GM19043 (cell line): ENCODE measurements at regions not wholly inside any gene's neighbourhood (a gene's known extent, or its start where the extent isn't known, plus 50 kb on each side); places are given as distances from the start of the nearest gene placed in this dataset.
A peak's percentile ranks its signal among the peaks of the same experiment; 100 is the strongest.
"Not testable (repeated sequence)": the region's sequence is repeated elsewhere in the genome, so short reads cannot be mapped to it uniquely, and the experiment has no call there.

Source experiments
- ATAC-seq: cut with Tn5 transposase; IDR thresholded peaks from one replicate; pipeline ENCODE4 v1.9.1; 2021; ENCODE audit warnings: low read depth; ENCODE audit not compliant: unreplicated experiment

DNA sequence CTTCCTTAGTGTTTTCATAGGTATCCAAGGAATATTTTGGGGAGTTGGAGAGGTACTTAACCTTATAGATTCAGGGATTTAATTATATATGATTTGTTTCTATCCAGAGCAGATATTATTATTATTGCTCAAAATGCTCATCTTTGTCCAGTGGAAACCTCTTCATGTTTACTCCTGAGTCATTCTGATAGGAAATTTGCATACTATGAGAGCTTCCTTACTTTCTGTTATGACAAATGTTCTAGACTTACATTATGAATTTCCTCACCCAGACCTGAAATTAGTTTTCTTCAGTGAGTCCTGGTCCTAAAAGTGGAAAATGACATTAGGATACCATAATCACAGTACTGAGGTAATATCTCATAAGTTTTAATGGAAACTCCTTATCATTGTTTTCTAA, 57.5 kb upstream of the PLPPR5 start:
- ATAC-seq, result no peak

DNA sequence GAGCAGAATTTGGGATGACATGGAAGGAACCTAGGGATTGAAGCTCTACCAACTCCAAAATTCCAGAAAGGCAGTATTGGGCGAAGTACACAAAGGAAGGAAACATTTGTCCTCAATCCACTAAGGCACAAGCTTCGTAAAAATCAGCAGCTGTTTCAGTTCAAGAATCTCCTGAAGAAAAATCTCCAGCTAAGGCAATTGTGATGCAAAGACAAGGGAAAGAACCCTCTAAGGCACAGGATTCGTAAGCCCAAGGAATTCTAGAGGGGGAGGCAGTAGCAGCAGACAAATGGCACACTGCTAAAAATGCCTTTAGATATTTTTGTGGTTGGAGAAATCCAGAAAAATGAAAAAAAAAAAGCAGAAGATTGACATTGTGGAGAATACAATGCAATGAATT, 64.5 kb upstream of the PLPPR5 start:
- ATAC-seq, result no peak

DNA sequence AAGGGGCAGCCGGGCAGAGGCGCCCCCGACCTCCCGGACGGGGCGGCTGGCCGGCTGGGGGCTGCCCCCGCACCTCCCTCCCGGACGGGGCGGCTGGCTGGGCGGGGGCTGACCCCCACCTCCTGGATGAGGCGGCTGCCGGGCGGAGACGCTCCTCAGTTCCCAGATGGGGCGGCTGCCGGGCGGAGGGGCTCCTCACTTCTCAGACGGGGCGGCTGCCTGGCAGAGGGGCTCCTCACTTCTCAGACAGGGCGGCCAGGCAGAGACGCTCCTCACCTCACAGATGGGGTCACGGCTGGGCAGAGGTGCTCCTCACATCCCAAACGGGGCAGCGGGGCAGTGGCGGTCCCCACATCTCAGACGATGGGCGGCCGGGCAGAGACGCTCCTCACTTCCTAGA, 73.9 kb upstream of the PLPPR5 start:
- not testable (repeated sequence) for ATAC-seq

DNA sequence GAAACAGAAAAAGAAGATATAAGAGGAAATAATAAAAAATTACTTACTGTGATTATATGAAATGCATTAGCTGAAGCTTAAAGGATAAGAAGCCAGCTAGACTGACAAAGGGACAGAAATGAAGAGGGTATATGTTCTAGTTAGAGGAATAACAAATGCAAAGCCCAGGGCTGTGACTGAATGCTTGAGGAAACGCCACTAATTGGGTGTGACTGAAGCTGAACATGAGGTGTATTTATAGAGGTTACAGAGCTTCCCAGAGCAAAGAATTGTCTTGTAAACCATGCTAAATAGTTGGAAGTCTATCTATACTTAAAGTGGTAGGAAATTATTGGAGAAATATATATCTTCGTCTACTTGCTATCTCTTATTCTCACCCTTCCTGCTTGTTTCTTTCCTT, 77.7 kb upstream of the PLPPR5 start:
- no peak for ATAC-seq

DNA sequence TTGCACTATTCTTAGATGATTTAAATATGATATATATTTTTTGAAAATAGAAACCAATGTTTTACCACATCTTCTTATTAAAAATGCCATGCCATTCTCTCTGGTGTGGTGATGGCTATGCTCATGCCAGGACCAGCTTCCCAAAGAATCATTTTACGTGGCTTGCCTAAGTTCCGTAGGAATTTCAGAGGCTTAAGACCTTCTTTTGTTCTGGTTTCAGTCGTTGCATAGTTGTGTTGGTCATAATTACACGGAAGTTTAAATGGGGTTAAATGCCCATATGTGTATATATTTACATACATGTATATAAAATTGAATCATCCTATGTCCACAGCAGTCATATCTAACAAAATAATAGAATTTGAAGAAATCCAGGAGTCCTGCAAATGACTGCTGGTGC, 78.7 kb upstream of the PLPPR5 start:
- no peak for ATAC-seq

DNA sequence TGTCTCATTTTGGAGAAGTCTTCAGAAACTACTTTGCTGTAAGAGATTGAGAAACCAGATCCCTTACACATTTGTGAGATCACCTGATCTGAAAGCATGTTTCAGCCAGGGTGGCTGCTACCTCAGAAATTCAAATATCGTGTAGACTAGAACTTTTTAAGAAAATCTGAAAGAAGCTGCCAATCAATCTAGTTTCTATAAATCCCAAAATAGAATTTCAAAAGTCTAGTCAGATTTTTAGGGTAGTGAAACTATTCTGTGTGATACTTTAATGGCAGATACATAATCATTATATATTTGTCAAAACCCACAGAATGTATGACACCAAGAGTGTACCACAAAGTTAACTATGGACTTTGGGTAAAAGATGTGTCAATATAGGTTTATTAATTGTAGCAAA, 79.9 kb upstream of the PLPPR5 start:
- ATAC-seq, result peak; percentile 70

DNA sequence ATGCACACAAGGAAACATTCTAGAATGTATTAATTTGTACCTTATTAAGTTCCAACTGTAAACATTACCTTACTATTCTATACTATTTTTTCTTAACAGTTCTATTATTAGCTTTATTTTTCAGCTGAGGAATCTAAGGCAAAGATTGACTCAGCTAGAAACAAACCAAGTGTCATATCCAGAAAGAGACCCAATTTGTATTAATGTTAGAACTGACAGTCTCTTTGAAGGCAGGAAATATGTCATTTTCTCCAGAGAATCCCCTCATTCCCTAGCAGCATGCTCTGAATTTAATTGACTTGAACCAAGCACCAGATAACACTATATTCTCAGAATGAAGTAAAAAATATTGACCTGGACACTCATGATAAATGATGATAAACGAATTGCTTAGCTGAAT, 81.4 kb upstream of the PLPPR5 start:
- ATAC-seq, result no peak

DNA sequence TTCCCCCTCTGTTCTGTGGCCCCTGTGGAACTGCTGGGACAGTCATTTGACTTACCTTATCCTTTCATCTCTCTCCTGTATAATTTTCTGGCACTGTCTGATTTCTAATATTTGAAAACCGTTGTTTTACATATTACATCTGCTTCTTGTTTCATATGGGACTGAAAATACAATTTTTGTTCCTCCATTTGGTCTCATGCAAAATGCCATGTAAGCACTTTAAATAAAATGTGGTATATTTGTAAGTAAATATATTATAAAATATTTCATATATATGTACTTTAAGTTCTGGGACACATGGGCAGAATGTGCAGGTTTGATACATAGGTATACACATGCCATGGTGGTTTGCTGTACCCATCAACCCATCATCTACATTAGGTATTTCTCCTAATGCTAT, 93.9 kb upstream of the PLPPR5 start:
- no peak for ATAC-seq

DNA sequence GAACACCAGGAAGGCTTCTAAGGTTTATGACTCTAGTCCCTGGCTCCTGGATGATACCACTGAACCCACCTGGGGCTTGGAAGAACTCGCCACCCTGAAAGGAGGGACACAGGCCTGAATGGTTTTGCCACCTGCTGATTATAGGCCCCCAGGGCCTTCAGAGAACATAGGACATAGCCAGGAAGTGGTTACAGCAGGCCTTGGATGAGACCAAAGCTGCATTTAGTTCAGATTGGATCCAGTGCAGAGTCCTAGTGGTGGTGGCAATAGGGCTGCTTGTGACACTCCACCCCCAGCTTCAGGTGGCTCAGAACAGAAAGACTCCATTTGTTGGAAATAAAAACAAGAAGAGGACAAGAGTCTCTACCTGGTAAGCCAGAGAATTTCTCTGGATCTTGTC, 101.6 kb upstream of the PLPPR5 start:
- no peak for ATAC-seq

DNA sequence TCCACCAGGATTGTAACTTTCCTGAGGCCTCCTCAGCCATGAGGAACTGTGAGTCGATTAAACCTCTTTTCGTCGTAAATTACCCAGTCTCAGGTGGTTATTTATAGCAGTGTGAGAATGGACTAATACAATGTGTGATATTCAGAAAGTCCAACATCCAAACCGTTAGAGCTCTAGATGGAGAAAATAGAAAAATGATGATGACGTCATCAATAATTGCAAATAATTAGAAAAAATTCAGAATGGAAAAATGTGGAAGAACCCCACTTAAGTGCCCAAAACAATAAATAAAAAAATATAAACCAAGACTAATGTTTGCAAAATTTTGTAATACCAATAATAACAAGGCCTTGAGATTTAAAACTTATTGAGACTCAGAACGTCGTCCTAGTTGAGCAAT, 103.0 kb upstream of the PLPPR5 start:
- no peak for ATAC-seq

DNA sequence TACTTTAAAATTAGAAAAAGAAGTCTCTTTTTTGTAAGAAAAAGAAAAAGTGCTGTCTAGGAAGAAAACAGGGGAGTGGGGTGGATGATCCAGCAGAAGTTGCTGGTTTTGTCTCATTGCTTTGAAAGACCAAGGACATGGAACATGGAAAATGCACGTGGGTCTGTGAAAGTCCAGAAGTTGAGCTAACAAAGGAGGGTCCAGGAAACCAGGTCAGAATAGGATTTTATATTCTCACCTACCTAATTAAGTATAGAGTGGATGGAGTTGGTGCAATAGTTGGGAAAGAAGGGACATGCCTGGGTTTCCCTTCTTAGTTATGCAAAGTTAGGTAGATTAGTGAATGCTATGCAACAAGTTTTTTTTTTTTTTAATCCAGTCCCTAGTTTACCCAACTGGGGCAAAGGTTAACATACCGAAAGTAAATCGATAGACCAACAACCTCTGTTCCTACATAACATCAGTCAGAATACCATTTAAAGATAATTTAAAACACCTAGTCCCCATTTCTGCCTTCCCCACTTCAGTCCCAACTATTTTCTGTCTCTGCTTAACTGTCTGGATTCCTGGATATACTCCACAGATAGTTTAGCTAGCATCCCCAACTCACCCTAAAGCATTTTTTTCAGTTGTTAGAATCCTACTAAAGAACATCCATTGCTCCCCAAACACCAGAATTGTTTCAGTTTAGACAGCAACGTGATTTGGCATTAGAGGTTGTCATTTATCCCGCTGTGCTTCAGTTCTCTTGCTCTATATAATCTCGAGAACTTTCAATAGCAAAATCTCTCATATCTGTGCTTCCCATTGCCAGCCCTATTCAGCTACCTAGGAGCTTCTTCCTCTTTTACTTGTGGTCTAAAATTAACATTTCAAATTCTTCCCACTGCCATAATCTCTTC, 105.7 kb upstream of the PLPPR5 start:
- ATAC-seq, result no peak

DNA sequence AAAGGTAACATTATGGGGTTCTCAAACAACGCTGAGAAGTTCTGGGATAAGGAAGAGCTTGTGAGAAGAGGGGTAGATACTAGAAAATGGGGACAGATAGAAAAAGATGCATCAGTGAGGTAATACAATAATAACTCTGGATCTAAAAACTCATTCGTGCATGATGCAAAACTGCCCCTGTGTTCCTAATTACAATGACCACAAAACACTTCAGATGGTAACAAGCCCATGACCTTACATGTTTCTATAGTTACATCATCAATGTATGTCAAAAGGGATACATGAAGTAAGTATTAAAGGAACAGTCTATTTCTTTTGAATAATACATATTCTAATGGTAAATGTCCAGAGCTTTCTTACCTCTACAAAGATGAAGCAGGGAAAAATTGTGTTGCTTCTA, 110.6 kb upstream of the PLPPR5 start:
- ATAC-seq, result no peak

DNA sequence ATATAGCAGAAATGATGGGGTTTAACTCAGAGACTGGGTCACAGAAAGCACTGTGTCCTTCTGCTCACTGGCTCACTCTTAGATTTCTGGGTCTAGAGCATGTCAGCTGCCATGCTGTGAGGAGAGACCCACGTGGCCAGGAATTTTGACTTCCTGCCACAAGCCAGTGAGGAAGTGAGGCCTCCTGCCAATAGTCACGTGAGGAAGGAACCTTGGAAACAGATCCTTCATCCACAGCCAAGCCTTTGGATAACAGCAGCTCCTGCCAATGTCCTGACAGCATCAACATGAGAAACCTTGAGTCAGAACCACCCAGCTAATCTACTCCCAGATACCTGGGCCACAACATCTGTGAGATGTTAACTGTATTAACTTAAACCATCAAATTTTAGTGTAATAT, 114.5 kb upstream of the PLPPR5 start:
- no peak for ATAC-seq

DNA sequence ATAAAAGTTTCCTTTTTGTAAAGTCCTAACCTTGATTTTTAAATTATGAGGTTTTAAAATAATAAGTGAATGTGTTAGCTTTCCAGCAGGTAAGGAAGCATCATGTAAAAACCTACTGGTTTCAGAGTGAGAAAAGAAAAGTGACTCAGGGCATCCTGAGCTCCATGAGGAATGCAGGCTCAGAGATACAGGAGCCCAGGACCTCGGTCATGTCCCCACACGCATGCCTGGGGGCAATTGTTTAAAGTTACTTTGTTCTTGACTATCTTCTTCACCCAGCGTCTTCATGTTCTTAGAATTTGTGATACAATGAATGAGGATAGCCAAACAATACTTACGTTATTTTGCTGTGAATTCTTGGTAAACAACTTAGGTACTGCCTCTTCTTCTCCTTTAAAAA, 117.4 kb upstream of the PLPPR5 start:
- no peak for ATAC-seq

DNA sequence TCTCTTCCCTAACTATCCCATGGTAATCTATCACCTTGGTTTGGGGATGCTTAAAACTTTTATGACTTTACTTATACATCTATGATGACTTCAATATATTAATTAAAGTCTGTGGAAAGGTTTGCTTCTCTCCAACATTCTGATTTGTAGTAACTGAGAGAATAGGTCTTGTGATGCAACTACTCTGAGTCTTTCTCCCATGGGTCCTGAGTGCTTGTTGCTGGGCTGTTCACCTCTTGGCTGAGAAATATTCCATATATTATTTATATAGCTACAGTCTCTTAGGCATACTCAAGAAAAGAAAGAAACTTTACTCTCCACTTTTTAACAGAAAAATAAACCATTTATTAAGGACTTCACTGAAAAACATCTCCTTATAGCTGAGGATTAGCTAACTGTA, 119.3 kb upstream of the PLPPR5 start:
- no peak for ATAC-seq

DNA sequence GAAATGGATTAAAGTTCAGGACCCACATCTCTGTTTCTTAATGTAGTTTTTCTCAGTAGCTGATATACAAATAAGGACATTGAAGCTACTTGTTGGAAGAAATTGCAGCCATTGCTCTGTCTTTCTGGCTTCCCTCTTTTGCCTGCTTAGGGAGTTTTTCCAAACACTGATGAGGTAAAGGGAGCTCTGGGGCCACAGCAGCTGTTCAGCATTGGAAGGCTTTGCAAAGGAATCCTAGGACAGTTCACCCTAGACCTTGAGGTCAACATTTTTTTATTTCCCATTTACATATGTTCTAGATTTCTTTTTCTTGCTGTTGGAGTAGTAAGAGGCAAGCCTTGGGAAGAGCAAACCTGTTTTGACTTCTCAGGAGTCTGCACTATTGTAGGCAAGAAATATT, 126.9 kb upstream of the PLPPR5 start:
- no peak for ATAC-seq

DNA sequence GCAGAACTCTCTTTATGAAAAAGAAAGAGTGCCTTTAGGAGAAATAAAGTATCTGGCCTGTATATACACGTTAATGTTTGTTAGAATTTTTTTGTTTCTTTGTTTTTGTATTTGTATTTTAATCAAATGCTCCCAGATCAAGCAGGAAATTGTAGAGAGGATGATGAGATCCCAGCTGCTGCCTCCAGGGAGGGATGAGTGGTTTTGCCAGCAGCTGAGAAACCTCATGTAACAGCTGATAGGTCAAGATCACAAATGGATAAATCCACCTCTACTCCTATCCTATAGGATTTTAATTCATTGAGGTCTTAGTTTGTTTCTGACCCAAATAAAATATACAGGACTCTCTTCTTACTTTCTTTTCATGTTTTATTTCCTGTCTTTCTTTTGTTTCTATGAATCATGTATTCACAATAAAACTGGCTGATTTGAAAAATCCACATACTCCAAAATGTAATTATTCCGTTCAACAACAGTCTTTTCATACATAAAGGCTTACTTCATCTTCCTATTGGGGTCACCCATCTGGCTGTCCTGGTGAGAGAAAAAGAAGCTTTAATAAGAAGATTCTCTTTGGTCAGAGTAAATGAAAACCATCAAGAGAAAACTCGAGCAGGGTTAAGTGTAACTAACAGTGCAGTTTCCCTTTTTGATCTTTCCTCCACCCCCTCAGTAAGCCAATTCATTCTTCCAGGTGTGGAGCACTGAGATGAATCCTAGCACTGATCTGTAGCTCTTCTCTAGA, 129.3 kb upstream of the PLPPR5 start:
- no peak for ATAC-seq

DNA sequence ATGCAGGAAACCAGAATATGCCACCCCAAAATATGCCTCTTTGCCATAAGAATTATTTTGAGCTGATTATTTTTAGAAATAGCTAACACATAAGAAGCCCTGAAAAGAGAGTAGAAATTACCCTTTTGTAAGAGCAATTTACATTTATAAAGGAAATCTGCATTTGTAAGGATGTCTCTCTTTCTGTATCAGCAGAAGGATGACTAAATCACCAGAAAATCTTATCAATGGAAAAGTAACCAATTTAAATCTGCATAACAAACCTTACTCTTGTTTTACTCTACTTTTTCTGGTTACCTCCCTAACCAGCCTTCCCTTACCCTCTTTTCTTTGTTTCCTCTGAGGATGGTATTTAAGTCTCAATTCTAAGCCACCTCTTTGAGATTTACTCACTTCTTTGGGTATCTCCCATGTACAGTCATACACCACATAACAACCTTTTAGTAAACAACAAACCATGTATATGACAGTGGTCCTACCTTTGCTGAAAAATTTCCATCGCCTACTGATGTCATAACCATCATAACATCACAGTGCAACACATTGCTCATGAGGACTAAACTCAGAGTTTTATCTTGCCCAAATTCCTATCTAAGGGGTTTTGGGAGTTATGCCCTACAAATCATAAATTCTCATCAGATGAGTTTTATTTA, 126.6 kb upstream of the PLPPR4 start:
- ATAC-seq, result no peak

DNA sequence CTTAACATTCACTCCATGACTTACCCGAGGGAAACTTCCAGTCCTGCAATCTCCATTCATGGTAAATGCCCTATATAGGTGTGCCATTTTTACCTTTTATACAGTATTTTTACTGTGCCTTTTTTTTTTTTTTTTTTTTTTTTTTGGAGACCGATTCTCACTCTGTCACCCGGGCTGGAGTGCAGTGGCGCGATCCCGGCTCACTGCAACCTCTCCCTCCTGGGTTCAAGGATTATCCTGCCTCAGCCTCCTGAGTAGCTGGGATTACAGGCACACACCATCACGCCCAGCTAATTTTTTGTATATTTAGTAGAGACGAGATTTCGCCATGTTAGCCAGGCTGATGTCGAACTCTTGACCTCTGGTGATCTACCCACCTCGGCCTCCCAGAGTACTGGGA, 124.4 kb upstream of the PLPPR4 start:
- ATAC-seq, result no peak

DNA sequence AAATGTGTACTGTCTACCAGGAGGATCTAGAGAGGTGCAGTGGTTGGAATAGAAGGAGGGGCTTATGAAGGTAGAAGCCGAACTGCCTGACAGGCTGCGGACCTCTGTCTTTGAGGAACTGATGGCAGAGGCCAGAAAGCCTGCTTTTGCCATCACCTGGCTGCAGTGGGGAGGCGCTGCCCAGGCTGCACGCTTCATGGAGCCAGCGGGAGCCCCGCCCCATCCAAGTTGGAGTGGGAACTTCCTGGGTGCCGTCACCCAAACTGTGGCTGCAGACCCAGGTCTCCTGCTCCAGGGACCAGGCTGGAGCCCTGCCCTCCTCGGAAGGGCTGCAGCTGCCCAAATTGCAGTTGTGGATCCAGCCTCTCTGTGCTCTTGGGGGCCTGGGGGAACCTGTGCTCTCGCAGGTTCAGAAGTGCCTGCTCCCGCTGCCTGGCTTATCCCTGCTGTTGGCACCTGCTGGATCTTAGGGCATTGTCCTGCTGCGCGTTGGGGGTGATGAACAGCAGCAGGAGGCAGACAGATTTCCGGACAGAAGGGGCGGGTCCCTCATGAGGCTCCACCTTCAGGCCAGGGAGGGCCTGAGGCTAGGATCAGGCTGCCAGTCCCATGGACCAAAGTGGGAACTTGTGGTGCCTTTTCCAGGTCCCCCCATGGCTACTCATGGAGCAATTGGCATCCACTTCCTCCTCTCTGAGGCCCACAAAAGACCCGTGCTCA, 118.0 kb upstream of the PLPPR4 start:
- ATAC-seq, result no peak

DNA sequence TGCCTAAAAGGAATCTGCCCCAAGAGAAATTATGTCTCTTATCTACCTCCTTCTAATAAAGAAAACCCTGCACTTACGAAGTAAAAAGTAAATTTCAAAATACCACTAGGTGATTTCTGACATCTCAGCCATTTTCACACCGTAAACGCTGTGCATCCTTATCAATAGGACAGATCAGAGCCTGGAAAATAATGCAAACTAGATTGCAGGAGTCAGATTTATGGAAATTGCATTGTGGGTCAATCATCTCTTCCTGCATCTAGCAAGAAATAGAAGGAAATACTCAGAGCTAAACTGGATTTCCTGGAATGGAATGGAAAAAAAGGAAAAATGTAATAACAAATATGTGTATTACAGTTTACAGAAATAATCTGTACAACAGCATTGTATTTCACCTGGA, 114.3 kb upstream of the PLPPR4 start:
- no peak for ATAC-seq
